CD4-positive, alpha-beta T cell treated with Interferon alpha-2 for 1 hour (primary cell): ENCODE measurements at regions not wholly inside any gene's neighbourhood (a gene's known extent, or its start where the extent isn't known, plus 50 kb on each side); places are given as distances from the start of the nearest gene placed in this dataset.

Experiments
- DNase-seq, 2 donors: peaks; one replicate each; pipeline ENCODE4 v3.0.0-alpha.2; 2020 to 2022

GRCh38 chr13:74084375-74084935, 49.7 kb downstream of the KLF12 start:
- no peak for DNase-seq

- DNase-seq: no peak
Measured at GRCh38 chr13:74082741-74083160, 51.5 kb downstream of the KLF12 start.

DNA sequence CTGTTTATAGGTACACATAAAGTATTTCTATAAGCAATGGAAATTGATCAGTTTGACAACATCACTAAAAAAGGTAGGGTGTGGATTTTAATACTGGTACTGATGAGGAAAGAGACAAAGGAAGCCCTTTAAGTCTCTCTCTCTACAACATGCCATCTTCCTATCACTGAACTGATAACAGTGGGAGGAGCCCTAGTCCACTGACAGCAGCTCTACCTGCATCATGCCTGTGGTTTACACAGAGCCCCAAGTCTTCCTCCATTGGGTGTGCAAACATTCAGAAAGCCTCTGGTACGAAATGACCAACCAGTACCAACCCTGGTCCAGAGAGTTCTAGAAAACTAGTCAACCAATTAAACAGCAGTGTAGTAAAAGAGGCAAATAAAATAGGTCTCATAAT, 53.4 kb downstream of the KLF12 start:
- peak in 1 of 2 donors; percentile 53 for DNase-seq

DNA sequence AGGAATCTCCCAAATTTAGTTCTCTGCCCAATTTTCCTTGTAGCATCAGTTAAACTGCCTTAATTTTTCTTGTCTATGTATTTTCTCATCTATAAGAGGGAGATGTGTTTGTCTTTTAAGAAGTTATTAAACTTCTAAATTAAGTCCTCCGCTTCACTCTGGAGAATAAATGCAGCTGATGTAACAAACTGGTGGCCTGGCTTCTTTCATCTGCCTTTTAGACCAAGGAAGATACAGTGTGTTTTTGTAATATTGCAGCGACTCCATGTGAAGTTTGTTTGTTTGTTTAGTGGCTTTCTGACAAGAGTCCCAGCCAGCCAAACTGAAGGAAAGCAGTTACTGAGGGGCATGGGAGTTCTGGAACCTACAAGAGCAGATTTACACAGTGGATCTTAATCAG, 56.4 kb downstream of the KLF12 start:
- no peak for DNase-seq

DNA sequence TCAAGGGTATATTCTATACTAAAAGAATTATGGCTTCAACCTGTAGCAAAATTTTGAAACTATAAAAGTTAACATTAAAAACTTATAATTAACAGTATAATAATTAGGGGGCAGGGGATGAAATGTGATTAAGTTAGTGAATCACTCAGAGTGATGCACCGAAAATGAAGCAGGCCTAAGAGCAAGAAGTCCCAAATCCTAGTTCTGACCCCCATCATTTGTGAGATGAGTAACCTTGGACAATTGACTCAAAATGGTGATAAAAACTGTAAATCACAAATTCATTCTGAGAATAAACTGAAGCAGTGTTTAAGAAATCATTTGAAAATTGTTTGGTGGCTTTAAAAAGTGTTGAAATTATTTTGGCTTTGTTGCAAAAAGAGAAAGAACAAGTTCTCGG, 56.8 kb downstream of the KLF12 start:
- no peak for DNase-seq

DNA sequence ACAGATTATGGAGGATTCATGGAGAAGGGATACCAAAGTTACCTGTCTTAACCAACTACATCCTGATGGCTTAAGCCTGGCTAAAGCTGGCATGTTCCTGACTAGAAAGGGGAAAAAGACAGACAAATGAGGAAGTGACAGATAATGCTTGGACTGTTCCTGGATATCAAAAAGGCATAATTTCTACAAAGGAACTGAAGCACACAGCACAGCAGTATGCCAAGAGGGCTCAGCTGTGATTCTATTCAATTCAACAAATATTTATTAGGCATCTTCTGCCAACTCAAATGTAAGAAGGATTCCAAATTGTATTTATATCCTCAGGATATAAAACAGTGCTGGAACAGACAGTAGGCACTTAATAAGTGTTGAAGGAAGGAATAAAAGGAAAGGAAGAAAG, 59.5 kb downstream of the KLF12 start:
- DNase-seq: no peak

DNA sequence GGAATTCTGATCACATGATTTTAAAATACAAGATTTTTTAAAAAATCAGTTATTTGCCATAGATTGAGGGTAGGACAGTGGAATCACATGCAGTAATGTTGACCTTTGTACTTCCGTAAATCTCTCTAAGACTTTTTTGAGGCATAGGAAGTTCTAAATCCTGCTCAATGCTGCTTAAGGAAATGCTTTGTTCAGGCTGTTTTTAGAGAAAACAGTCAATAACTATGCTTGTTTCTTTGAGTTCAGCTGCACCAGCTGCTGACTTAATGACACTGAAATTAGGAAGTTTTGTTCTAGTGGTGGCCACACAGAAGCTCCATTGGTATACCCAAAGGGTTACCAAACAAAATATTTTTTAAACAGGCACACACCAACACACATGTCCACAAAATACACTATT, 60.9 kb downstream of the KLF12 start:
- DNase-seq: no peak

GRCh38 chr13:74070513-74070912, 63.7 kb downstream of the KLF12 start:
- no peak for DNase-seq

DNA sequence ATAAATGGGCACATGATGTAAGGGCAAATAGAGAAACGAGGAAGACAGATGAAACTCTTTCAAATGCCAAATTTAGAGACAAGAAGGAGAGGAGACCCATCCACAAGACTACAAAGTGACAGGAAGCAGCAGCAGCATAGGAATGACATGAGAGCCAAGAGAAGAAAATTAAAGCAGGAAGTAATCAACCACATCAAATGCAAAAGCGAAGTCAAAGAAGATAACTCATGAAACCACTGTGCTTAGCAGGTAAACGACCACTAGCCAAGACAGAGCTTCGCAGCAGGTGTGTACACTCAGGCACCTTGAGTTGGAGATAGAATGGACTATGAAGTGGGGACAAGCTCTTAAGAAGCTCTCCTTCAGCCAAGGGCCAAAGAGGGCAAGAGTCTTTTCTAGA, 64.1 kb downstream of the KLF12 start:
- DNase-seq: peak; percentile 14 to 70

GRCh38 chr13:74068471-74068870, 65.7 kb downstream of the KLF12 start:
- DNase-seq: no peak

DNA sequence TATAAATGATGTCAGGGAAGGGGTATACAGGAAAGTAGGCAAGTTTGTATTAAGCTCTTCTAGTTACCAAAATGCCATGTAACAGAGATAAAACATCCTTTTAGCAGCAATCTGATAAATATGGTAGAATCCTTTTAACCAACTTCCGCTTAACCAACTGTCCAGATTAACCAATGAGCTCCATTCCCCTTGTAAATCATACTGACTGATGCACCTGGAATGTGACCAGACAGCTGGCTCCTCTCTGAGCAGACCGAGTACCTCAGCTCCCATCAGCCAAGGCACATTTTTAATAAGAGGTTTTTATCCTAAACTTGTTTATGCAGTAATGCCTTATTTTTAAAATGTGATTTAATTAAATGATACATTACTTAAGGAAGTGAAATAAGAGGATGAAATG, 66.4 kb downstream of the KLF12 start:
- no peak for DNase-seq

GRCh38 chr13:74066937-74067336, 67.3 kb downstream of the KLF12 start:
- no peak for DNase-seq

GRCh38 chr13:74064805-74065312, 69.3 kb downstream of the KLF12 start:
- DNase-seq: no peak

DNA sequence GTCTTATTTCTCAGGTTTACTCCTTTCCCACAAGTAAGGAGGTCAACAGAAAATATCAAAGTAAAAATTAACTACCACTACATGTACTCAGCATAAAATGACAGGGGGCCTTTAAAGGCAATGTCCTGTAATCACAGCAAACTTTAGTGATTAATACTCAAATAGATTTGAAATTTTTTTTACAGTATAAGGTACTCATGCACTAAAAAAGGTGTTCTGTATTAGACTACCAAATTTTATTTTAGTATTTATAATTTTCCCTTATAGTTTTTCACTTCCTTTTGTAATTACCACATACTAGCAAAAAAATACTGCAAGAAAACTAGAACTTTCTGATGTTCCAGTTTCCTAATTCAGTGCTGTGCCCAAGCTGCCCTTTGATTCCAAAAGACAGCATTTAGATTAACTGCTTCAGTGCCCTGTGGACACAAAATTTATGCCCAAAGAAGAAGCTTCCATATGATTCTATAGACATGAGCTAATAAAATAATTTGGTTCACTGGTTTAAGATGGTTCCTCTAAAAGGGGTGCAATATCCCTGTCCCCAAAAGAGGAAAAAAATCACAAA, 70.6 kb downstream of the KLF12 start:
- DNase-seq: no peak

DNA sequence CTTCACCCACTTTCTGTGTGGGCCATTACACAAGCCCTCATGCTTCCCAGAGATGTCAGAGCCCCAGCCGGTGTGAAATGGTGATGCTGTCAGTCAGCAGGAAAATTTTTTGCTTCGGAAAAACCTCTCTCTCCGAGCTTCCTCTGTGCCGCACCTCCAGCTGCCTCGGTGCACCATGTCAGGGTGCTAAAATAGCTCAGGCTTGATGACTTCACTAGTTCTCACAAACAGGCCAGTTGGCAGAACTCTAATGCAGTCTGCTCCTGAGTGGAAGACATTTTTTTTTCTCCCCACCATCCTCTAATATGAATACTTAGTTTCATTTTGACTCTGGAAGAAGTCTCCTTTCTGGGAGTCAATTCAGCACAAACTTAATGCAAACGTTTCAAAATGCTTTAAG, 71.3 kb downstream of the KLF12 start:
- DNase-seq: peak; percentile 3 to 44

- peak; percentile 45 to 77 for DNase-seq
Measured at GRCh38 chr13:74061926-74062595, 72.1 kb downstream of the KLF12 start.

GRCh38 chr13:74056801-74057542, 77.2 kb downstream of the KLF12 start:
- no peak for DNase-seq

DNA sequence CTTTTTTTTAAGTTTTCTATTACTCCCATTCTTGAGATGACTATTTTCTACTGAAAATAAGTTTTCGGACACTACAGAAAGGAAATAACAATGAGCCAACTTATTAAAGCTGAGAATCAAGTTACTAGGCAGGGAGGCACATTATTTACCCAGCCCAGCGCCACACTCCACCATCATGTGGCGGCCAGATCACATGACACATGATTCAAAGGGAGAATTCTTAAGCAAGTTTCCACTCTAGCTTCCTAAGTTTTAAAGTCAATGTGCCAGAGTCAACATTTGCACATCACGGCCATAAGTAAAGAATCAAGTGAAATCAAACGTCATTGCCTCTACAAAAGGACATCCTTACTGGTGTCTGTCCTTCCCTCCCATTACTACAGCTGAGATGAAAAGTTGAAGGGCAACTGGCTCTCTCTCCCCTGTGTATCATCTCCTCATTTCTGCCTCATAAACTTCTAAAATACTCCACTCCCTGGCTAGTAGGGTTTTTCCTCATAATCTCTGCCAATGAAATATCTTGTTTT, 81.7 kb downstream of the KLF12 start:
- DNase-seq: no peak

GRCh38 chr13:74048756-74049155, 85.4 kb downstream of the KLF12 start:
- DNase-seq: no peak

GRCh38 chr13:74047931-74048600, 86.1 kb downstream of the KLF12 start:
- no peak for DNase-seq

- no peak for DNase-seq
Measured at GRCh38 chr13:74046431-74046830, 87.8 kb downstream of the KLF12 start.

DNA sequence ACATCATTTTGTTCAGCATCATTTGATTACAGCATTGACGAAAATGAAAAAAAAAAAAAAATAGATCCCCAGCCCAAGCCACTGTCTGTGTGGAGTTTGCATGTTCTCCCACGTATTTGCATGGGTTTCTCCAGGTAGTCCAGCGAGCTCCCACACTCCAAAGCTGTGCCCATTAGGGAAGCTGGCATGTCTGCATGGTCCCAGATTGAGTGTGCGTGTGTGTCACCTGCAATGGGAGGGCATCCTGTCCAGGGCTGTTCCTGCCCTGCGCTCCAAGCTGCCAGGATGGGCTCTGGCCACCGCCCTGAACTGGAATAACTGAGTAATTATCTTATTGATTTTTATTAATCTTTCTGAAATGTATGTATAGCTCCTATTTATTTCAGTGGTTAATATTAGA, 88.6 kb downstream of the KLF12 start:
- DNase-seq: no peak

DNA sequence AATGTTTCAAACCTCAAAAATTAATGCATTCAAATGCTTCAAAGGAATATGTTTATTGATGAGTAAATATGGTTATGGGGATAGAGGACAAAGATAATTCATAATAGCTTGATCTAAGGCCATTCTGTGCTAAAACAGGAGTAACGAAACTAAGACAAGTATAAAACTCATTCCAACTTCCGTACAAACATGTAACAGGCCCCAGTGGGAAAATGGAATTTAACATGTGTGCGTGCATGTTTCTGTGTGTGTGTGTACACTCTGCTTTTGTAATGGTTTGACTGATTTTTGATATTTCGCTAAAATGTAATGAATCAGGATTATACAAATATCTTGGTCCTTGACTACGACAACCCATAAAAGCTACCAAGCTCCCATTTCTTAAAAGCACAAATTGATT, 91.0 kb downstream of the KLF12 start:
- DNase-seq: no peak
